Activated gamma-delta T cell (primary cell): ENCODE measurements at regions not wholly inside any gene's neighbourhood (a gene's known extent, or its start where the extent isn't known, plus 50 kb on each side); places are given as distances from the start of the nearest gene placed in this dataset.
"Not testable (repeated sequence)": the region's sequence is repeated elsewhere in the genome, so short reads cannot be mapped to it uniquely, and the experiment has no call there.

Experiments
- DNase-seq: peaks from one replicate; lab custom pipeline; 2025; lab: John Stamatoyannopoulos, UW

DNA sequence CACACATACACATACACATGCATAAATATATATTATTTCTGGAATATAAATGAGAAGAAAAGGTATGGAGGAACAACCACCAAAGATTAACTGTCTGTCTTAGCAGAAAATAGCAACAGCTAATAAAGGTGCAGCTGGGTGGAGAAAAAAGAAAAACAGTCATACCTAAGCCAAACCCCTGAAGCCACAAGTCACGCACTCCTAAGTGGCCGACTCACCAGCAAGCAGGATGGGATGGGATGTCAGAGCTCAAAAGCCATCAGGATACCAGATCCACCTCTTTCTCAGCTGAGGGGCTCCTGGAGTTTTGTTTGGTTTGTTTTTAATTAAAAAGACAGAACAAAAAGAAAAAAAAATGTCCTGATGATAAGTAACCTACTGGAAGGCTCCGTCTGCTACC is 64.7 kb upstream of the HIVEP3 start:
- DNase-seq, result no peak

GRCh38 chr1:41981796-41982195 is 63.1 kb upstream of the HIVEP3 start:
- no peak for DNase-seq

- no peak for DNase-seq
These were observed 62.3 kb upstream of the HIVEP3 start for GRCh38 chr1:41980827-41981653.

GRCh38 chr1:41978986-41979385 is 60.3 kb upstream of the HIVEP3 start:
- DNase-seq, result no peak

GRCh38 chr1:41977326-41977725 is 58.6 kb upstream of the HIVEP3 start:
- no peak for DNase-seq

- no peak for DNase-seq
These were observed 57.9 kb upstream of the HIVEP3 start for GRCh38 chr1:41976671-41977070.

GRCh38 chr1:41975850-41976569 is 57.3 kb upstream of the HIVEP3 start:
- DNase-seq, result no peak

DNA sequence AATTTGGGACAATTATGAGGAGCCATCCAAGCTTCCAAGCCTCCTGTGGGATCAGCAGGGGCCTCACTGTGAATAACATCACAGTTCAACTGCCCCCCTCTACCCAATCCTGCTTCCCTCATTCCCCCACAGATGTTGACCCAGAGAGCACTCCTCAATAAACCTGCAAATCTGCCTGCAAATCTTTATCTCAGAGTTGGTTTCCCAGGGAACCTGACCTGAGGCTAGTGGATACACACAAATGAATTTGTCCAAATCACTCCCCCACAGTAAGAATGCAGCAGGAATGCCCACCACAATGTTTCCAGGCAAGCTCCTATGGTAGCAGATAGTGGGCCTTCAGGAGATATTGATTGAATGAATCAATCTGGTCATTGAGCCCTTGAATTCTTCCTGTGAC is 56.4 kb upstream of the HIVEP3 start:
- DNase-seq, result no peak

DNA sequence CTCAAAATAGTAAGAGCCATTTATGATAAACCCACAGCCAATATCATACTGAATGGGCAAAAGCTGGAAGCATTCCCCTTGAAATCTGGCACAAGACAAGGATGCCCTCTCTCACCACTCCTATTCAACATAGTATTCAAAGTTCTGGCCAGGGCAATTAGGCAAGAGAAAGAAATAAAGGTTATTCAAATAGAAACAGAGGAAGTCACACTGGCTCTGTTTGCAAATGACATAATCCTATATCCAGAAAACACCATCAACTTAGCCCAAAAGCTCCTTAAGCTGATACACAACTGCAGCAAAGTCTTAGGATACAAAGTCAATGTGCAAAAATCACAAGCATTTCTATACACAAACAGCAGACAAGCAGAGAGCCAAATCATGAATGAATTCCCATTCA is 49.8 kb upstream of the HIVEP3 start:
- DNase-seq, result not testable (repeated sequence)
